Tibial nerve (tissue), 4 donors: ENCODE measurements at regions not wholly inside any gene's neighbourhood (a gene's known extent, or its start where the extent isn't known, plus 50 kb on each side); places are given as distances from the start of the nearest gene placed in this dataset.
A peak's percentile ranks its signal among the peaks of the same experiment; 100 is the strongest.

Experiments used
- DNase-seq, 2 donors: peaks; one replicate each; pipeline ENCODE4 v3.0.0-alpha.2; 2019; ENCODE audit warnings: low spot score in 2 of 2
- H3K27ac ChIP-seq, 4 donors: fragments of 200-600 bp; sonication (generic) in 3 of 4; one replicate each; pipeline ENCODE4 v1.5.1; 2017 to 2019; ENCODE audit warnings: mild to moderate bottlenecking in 1 of 4
- H3K27me3 ChIP-seq, 2 donors: fragments of 200-600 bp; sonication (generic) in 1 of 2; one replicate each; pipeline versions ENCODE4 v1.5.1 to v1.6.0; 2017 to 2019
- H3K36me3 ChIP-seq, 3 donors: fragments of 200-600 bp; sonication (generic); one replicate each; pipeline ENCODE4 v1.5.1; 2018 to 2019
- H3K4me1 ChIP-seq, 4 donors: fragments of 200-600 bp; sonication (generic) in 3 of 4; one replicate each; pipeline ENCODE4 v1.5.1; 2017 to 2019
- H3K4me3 ChIP-seq, 4 donors: fragments of 200-600 bp; sonication (generic) in 3 of 4; one replicate each; pipeline ENCODE4 v1.5.1; 2017 to 2019; ENCODE audit warnings: mild to moderate bottlenecking in 1 of 4, moderate library complexity in 1 of 4
- H3K9me3 ChIP-seq, 4 donors: fragments of 200-600 bp; sonication (generic) in 3 of 4; one replicate each; pipeline ENCODE4 v1.5.1; 2017 to 2019
- EP300 ChIP-seq, 2 donors: sonication (generic); formaldehyde crosslinking; IDR thresholded peaks; one replicate each; pipeline ENCODE4 v1.6.1; 2017; ENCODE audit warnings: antibody characterized with exemption in 2 of 2, mild to moderate bottlenecking in 1 of 2
- POLR2A ChIP-seq, 2 donors: fragments of 450-650 bp; IDR thresholded peaks; one replicate each; pipeline ENCODE4 v1.6.1; 2017; ENCODE audit warnings: antibody characterized with exemption in 2 of 2, mild to moderate bottlenecking in 2 of 2, moderate library complexity in 2 of 2
- whole genome bisulfite sequencing, 2 donors: methylation state at CpG; one replicate each; pipeline ENCODE4 v1.1.5; 2018; 5-methylcytosine and 5-hydroxymethylcytosine counted together
- TF ChIP-seq, protein P1 (sequence below), 5 experiments: fragments of 200-600 bp in 3 of 5; fragments of 450-650 bp in 2 of 5; sonication (generic) in 3 of 5; IDR thresholded peaks; one replicate each; pipeline ENCODE4 v1.5.1; 2016 to 2019; ENCODE audit warnings: antibody characterized with exemption in 5 of 5, mild to moderate bottlenecking in 3 of 5, moderate library complexity in 2 of 5

- WGBS, 2 donors, result 77 to 79% methylated on average over 7 of the region's 7 CpGs
- H3K27ac ChIP-seq, result peak overlapping the region in 3 of 4 donors; percentile 10 to 82 (median 65)
- no peak for DNase-seq
- H3K27me3 ChIP-seq, result no peaks in the 10 kb centered on the region
- peaks cover 0 to 18% (median 2%) of the 10 kb centered on the region in 4 donors for H3K4me1 ChIP-seq
- TF ChIP-seq, protein P1, sequence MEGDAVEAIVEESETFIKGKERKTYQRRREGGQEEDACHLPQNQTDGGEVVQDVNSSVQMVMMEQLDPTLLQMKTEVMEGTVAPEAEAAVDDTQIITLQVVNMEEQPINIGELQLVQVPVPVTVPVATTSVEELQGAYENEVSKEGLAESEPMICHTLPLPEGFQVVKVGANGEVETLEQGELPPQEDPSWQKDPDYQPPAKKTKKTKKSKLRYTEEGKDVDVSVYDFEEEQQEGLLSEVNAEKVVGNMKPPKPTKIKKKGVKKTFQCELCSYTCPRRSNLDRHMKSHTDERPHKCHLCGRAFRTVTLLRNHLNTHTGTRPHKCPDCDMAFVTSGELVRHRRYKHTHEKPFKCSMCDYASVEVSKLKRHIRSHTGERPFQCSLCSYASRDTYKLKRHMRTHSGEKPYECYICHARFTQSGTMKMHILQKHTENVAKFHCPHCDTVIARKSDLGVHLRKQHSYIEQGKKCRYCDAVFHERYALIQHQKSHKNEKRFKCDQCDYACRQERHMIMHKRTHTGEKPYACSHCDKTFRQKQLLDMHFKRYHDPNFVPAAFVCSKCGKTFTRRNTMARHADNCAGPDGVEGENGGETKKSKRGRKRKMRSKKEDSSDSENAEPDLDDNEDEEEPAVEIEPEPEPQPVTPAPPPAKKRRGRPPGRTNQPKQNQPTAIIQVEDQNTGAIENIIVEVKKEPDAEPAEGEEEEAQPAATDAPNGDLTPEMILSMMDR (IDR thresholded peaks at IDR 0.05), result no peak
- TF ChIP-seq EP300 (IDR thresholded peaks at IDR 0.05), result no peak
- no peak for TF ChIP-seq POLR2A (IDR thresholded peaks at IDR 0.05)
- H3K9me3 ChIP-seq, result no peaks in the 10 kb centered on the region
- H3K36me3 ChIP-seq, result no peaks in the 10 kb centered on the region
- no peak overlapping the region for H3K4me3 ChIP-seq
These were observed 175.8 kb downstream of the CSNK2A3 start for GRCh38 chr11:11177156-11177808.

DNA sequence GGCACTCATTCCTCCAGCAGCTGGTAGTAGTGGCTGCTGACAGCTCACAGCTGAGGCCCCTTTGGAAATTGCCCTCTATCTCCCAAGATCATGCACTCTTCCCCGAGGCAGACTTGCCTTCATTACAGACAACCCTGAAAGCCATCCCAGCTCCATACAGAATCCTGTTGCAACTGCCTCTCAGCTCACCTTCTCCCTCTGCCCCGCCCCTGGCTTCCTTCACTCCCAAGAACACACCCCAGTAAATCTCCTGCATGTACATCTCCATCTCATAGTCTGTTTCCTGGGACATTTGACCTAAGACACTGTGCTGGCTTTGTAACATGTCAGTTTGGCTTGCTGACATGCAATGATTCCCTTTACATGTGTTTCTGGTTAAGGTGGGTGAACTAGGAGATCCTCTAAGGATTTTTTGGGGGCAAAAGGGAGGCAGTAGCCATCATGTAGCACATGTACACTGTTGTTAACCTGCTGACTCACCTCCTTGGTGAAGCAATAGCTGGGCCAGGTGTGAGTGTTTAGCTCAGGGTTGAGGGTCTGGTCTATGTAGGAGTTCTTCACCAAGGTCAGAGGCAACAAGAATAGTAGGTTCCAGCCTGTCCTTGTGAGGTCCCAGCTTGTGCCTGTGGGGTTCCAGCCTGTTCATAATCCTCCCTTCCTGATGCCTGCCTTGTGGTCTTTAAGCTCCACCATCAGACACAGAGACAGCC is 179.6 kb downstream of the CSNK2A3 start:
- no peak for DNase-seq
- no peak overlapping the region for H3K27ac ChIP-seq

DNA sequence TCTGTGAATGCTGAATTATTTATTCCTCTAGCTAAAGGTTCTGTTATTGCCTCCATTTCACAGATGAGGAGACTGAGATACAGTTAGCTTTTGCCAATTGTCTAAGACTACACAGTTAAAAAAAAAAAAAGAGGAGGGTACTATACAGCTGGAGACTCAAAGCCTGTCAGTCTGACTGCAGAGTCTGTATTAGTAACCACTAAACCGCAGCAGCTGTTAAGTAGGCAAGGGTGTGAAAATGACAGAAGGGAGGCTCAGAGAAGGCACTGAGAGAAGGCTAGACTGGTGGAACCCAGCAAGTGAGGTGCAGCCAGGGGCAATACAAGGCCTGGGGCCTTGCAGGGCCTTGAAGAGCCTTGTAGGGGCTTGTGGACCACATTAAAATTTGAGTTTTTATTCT is 181.2 kb downstream of the CSNK2A3 start:
- Histone ChIP-seq H3K27me3 (no peaks in the 10 kb centered on the region), H3K36me3 (no peaks in the 10 kb centered on the region), H3K4me3 (no peak overlapping the region), H3K4me1 (peaks cover 0 to 4% (median 0%) of the 10 kb centered on the region in 4 donors), H3K9me3 (no peaks in the 10 kb centered on the region), H3K27ac (no peak overlapping the region)
- DNase-seq, result no peak
- TF ChIP-seq EP300 (IDR thresholded peaks at IDR 0.05), result no peak
- TF ChIP-seq, protein P1 (IDR thresholded peaks at IDR 0.05), result no peak
- no peak for TF ChIP-seq POLR2A (IDR thresholded peaks at IDR 0.05)
- 87 to 88% methylated on average over 1 of the region's 1 CpG for WGBS, 2 donors

More for the DNA sequence above, 179.6 kb downstream of the CSNK2A3 start:
- TF ChIP-seq EP300 (IDR thresholded peaks at IDR 0.05), result no peak
- TF ChIP-seq, protein P1 (IDR thresholded peaks at IDR 0.05), result no peak
- Histone ChIP-seq H3K27me3 (no peaks in the 10 kb centered on the region), H3K4me1 (peaks cover 0 to 4% (median under 1%) of the 10 kb centered on the region in 4 donors), H3K4me3 (no peak overlapping the region), H3K36me3 (no peaks in the 10 kb centered on the region), H3K9me3 (no peaks in the 10 kb centered on the region)
- WGBS, 2 donors, result 82 to 84% methylated on average over 2 of the region's 2 CpGs

GRCh38 chr11:11171285-11171684 is 181.8 kb downstream of the CSNK2A3 start:
- Histone ChIP-seq H3K9me3 (no peaks in the 10 kb centered on the region), H3K27me3 (no peaks in the 10 kb centered on the region), H3K27ac (no peak overlapping the region), H3K36me3 (no peaks in the 10 kb centered on the region), H3K4me3 (no peak overlapping the region), H3K4me1 (peaks cover 0 to 2% (median 0%) of the 10 kb centered on the region in 4 donors)
- TF ChIP-seq EP300 (IDR thresholded peaks at IDR 0.05), result no peak
- 67 to 69% methylated on average over 3 of the region's 3 CpGs for WGBS, 2 donors
- no peak for DNase-seq

DNA sequence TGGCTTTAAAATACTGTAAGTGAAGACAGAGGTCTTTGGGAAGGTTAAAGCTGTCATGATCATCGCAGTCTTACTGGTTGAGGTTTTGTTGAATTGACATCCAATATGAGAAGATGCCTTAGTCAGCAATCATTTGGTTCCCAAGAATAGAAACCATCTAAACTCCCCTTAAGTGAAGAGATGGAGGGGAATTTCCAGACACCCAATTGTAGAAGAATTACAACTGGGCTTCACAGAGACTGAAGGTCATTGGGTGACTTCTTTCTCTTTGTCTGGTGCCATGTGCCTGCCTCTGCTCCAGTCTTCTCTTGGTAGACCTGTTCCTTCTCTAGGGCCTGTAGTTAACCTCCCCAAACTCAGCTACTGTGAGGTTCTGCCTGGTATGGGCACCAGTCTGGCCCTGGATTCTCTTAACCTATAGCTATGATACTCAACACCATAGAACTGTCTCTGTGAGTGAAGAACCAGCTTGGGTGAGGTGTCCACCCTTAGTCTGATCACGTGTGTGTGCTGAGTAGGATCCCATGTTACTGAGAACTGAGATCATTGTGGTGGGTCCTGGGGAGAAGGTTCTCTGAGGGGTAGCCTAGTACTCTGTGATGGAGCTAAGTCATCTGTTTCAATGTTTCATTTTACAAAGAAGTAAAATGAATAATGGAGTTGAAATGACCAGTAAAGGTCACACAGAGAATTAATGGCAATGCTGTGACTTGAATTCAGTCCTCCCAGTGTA is 182.5 kb downstream of the CSNK2A3 start:
- H3K36me3 ChIP-seq, result no peaks in the 10 kb centered on the region
- H3K4me1 ChIP-seq, result no peaks in the 10 kb centered on the region
- TF ChIP-seq, protein P1 (IDR thresholded peaks at IDR 0.05), result no peak
- TF ChIP-seq EP300 (IDR thresholded peaks at IDR 0.05), result no peak
- TF ChIP-seq POLR2A (IDR thresholded peaks at IDR 0.05), result no peak
- H3K27me3 ChIP-seq, result no peaks in the 10 kb centered on the region
- no peaks in the 10 kb centered on the region for H3K9me3 ChIP-seq
- no peak overlapping the region for H3K4me3 ChIP-seq
- 87 to 92% methylated on average over 2 of the region's 2 CpGs for WGBS, 2 donors
- DNase-seq, result no peak
- no peak overlapping the region for H3K27ac ChIP-seq
